Medulla oblongata (tissue), 1 donor: ENCODE measurements at regions not wholly inside any gene's neighbourhood (a gene's known extent, or its start where the extent isn't known, plus 50 kb on each side); places are given as distances from the start of the nearest gene placed in this dataset.

Experiments
- DNase-seq: peaks from one replicate; pipeline ENCODE4 v3.0.0-alpha.2; 2015; ENCODE audit errors: extremely low spot score

DNA sequence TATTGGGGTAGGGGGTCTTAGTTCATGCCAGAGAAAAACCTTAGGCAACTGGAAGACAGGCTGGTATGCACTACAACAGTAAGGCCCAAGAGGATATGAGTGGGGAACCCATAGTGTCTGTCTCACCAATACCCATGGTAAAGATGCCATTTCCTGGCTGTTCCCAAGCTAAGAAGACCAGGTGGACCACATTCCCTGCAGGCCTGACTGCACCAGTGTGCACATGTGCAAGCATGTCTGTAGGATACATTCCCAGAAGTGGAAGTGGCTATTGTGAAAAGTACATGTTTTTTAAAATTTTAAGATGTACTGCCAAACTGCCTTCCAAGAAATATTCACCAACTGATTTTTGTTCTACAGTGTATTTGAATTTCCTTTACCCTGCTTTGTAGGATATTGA, 207.3 kb upstream of the CTNNB1 start:
- DNase-seq, result no peak

GRCh38 chr3:40994611-40995010, 204.7 kb upstream of the CTNNB1 start:
- no peak for DNase-seq

- DNase-seq, result no peak
Measured at GRCh38 chr3:40995271-40995670, 204.0 kb upstream of the CTNNB1 start.

GRCh38 chr3:40996382-40996781, 202.9 kb upstream of the CTNNB1 start:
- no peak for DNase-seq

DNA sequence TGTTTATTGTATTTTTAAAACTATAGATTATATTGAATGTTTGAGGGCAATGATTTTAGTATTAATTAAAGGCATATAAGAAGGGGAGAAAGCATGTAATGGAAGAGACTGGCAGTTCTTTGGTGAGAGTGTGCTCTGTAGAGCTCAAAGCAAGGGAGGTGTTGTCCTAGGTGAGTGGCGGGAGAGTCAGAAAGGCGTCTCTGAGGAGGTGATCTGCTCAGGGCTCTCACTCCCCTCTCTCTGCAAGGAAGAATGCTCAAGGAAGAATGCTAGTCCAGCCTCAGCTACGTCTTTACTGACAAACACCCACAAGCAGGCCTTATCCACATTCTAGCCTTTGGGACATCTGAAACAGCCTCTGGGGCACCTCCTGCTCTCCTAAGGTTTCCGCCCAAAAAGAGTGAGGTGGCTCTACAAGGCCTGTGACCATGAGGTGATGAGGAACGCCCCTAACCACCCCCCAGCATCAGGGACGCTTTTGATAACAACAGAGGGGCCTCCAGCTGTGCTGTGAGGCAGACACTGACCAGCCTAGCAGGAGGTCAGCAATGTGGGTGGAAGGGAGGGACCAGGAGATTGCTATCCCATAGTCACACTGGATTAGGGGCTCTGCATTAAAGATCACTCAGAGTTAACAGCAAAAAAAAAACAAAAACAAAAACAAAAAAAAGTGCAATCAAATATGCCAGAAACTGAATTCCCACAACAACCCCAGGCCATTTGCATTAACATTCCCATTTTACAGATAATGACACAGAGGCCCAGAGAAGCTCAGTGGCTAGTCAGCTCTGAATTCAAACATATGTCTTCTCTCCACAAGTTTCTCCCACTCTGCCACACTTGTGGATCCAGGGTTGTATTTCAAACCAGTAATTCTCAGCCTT, 202.2 kb upstream of the CTNNB1 start:
- no peak for DNase-seq

DNA sequence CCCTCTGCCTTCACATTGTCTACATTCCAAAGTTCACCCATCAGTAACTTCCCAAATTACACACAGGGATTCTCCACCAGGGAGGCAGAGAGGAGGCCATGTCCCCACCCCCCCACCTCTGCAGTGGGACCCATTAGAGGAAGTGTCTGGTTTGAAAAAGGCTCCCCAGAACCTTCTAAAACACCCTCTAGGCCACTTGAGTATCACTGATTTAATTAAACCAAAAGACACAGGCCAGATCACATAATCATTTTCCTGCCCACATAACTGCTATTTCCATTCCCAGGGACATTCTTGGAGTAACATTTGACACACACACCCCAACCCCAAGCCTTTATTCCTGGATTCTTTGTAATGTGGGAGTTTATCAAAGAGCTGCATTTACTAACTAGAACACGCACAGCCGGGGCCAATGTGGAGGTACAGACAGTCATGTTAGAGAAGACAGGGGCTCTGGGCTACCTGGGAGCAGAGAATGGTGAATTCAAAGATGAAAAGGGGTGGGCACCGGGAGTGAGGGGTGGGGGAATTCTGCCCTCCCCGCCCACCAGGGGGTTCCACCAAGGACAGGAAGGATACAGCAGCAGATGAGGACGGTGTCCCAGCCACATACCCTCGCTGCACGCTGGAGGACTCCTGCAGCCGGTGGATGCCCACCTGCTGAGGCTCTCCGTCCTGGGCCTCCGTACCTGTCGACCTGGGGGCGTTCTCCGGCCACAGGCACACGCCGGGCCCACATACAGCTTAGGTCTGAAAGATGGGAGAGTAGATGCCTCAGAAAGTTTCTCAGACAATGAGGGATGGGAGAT, 201.4 kb upstream of the CTNNB1 start:
- no peak for DNase-seq

DNA sequence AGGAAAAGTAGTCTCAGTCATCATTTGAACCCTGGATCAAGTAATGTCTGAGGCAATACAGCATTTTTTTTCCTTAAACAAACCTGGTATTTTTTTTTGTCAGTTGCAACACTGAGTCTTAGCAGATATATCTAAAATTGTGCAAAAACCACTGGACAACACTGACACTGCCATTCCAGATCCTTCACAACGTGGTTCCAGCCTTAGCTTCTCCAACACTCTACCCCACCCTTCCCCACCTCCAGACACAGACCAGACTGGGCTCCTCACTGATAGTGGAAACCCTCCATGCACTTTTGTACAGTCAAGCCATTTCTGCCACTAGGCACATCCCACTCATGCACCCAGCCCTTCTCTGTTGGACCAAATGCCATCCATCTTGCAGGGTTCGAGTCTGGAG, 199.6 kb upstream of the CTNNB1 start:
- no peak for DNase-seq

DNA sequence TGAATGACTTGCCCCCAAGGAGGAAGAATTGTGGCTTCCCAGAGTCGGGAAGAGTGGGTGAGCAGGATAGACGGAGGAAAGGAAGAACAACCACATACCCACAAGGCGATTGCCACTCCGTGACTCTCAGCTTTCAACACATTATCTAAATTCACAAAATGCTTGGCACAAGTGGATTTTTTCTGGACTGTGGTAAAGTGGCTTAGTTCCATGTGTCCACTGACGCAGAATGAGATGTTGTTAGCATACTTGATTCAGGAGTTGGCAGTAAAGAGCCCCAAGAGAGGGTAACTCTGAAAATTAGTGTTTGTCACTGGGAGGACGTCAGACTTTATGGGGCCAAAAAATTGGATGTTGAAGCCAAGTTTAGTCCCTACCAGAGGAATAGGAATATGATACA, 198.8 kb upstream of the CTNNB1 start:
- peak; percentile 11 for DNase-seq

DNA sequence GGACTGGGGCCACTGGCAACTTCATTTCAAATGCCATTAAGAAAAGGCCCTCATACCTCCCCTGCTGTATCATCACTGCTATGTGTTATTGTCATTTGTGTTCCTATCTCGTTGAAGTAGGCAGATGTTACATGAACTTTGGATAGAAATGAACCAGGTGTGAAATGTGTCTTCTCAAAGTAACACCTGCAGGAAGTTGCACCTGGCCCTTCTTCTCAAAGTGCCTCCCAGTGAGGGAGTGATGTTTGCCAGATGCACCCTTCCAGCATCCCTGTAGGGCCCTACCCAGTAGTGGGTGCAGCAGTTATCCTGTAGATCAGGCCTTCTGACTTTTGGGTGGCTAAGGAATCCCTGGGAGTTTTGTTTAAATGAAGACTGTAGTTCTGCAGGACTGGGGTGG, 197.7 kb upstream of the CTNNB1 start:
- no peak for DNase-seq

- no peak for DNase-seq
Measured at GRCh38 chr3:41002104-41002503, 197.2 kb upstream of the CTNNB1 start.

DNA sequence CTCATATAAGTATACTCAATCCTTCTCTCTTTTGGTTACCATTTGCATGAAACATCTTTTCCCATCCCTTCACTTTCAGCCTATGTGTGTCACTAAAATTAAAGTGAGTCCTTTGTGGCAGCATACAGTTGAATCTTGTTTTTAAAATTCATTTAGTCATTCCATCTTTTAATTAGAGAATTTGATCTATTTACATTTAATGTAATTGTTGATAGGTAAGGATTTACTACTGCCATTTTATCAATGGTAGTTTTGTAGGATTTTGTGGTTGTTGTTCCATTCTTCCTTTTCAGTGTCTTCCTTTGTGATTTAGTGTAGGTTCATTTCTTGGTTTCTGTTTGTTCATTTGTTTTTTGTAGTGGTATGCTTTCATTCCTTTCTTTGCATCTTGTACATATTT, 191.9 kb upstream of the CTNNB1 start:
- no peak for DNase-seq

GRCh38 chr3:41011854-41012253, 187.5 kb upstream of the CTNNB1 start:
- DNase-seq, result no peak

GRCh38 chr3:41018855-41019254, 180.4 kb upstream of the CTNNB1 start:
- DNase-seq, result no peak

GRCh38 chr3:41024031-41024836, 175.1 kb upstream of the CTNNB1 start:
- DNase-seq, result no peak

GRCh38 chr3:41026394-41027177, 172.7 kb upstream of the CTNNB1 start:
- DNase-seq, result peak; percentile 76

- DNase-seq, result no peak
Measured at GRCh38 chr3:41029356-41029755, 169.9 kb upstream of the CTNNB1 start.

GRCh38 chr3:41030220-41030619, 169.1 kb upstream of the CTNNB1 start:
- DNase-seq, result no peak

- DNase-seq, result no peak
Measured at GRCh38 chr3:41031401-41031800, 167.9 kb upstream of the CTNNB1 start.

- no peak for DNase-seq
Measured at GRCh38 chr3:41033956-41034519, 165.3 kb upstream of the CTNNB1 start.

DNA sequence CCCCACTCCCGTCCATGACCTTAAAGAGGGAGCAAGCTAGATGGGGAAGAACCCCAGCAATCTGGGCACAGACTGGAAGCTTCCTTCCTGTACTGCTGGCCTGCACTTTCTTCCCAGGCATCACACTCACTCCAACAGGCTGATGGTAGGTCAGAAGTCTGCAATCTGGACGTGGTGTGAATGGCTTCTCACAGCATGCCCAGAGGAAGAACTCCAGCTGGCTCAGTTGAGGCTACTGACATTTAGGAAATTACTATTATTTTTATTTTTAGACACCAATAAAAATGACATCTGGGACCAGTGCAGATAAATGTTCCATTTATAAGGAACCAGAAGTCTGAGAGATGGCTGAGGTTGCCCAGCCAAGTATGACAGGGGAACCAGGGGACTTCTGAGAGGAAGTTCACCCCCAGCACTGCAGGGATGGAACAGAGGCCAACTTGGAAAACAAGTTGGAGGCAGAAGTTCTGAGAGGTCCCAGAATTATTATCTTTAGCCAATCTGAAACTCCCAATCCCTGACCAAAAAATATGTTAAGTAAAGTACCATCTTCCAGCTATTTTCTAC, 163.8 kb upstream of the CTNNB1 start:
- DNase-seq, result no peak
